ENCODE measurements at regions not wholly inside any gene's neighbourhood (a gene's known extent, or its start where the extent isn't known, plus 50 kb on each side); places are given as distances from the start of the nearest gene placed in this dataset.

- no peak overlapping the region for H3K27ac ChIP-seq (ENCODE audit: low read depth in 2 of 2, low read length in 1 of 2)
- H3K9me3 ChIP-seq (ENCODE audit: control insufficient read depth in 2 of 2, insufficient read depth in 1 of 2, low read depth in 1 of 2, low read length in 1 of 2), result no peaks in the 10 kb centered on the region
- 51 to 72% methylated on average over 1 of the region's 1 CpG for WGBS, 2 donors
- H3K4me3 ChIP-seq (ENCODE audit: low read depth in 1 of 2, low read length in 2 of 2), result no peak overlapping the region
- H3K36me3 ChIP-seq (ENCODE audit: control insufficient read depth in 2 of 2, insufficient read depth in 2 of 2, low read length in 1 of 2), result no peaks in the 10 kb centered on the region
- H3K27me3 ChIP-seq (ENCODE audit: control insufficient read depth in 1 of 2, insufficient read depth in 2 of 2, low read length in 2 of 2), result no peaks in the 10 kb centered on the region
- H3K4me1 ChIP-seq (ENCODE audit: control insufficient read depth in 2 of 2, insufficient read depth in 2 of 2, low read length in 1 of 2), result no peaks in the 10 kb centered on the region
Measured at GRCh38 chr6:93916716-93917115, 497.4 kb upstream of the EPHA7 start.

DNA sequence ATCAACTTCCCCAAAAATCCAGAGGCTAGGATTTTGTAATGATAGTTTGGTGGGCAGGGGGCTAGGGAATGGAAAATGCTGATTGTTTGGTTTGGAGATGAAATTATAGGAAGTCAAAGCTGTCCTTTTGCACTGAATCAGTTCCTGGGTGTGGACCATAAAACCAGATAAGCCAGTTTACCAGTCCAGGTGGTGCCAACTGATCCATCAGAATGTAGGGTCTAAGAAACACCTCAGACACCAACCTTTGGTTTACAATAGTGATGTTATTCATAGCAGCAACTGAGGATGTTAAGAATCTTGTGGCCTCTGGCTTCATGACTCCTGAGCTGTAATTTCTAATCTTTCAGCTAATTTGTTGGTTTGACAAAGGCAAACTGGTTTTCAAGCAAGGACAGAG, 496.6 kb upstream of the EPHA7 start:
- no peaks in the 10 kb centered on the region for H3K36me3 ChIP-seq (ENCODE audit: control insufficient read depth in 2 of 2, insufficient read depth in 2 of 2, low read length in 1 of 2)
- H3K27me3 ChIP-seq (ENCODE audit: control insufficient read depth in 1 of 2, insufficient read depth in 2 of 2, low read length in 2 of 2), result no peaks in the 10 kb centered on the region
- H3K4me3 ChIP-seq (ENCODE audit: low read depth in 1 of 2, low read length in 2 of 2), result no peak overlapping the region

DNA sequence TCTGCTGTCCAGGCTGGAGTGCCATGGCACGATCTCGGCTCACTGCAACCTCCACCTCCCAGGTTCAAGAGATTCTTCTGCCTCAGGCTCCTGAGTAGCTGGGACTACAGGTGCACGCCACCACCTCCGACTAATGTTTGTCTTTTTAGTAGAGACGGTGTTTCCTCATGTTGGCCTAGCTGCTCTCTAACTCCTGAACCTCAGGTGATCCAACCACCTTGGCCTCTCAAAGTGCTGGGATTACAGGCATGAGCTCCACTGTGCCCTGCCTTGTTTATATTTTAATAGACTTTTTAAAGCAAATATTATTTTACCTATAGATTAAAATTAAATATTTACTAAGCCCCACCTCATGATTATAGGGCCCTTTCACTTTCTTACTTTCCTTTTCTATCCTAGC, 483.2 kb upstream of the EPHA7 start:
- WGBS, 2 donors, result 89 to 94% methylated on average over 5 of the region's 5 CpGs
- H3K4me3 ChIP-seq (ENCODE audit: low read depth in 1 of 2, low read length in 2 of 2), result no peak overlapping the region
- H3K27ac ChIP-seq (ENCODE audit: low read depth in 2 of 2, low read length in 1 of 2), result no peak overlapping the region
- no peaks in the 10 kb centered on the region for H3K4me1 ChIP-seq (ENCODE audit: control insufficient read depth in 2 of 2, insufficient read depth in 2 of 2, low read length in 1 of 2)
- H3K9me3 ChIP-seq (ENCODE audit: control insufficient read depth in 2 of 2, insufficient read depth in 1 of 2, low read depth in 1 of 2, low read length in 1 of 2), result peaks cover 0 to 3% of the 10 kb centered on the region in 2 donors
- no peaks in the 10 kb centered on the region for H3K36me3 ChIP-seq (ENCODE audit: control insufficient read depth in 2 of 2, insufficient read depth in 2 of 2, low read length in 1 of 2)
- no peaks in the 10 kb centered on the region for H3K27me3 ChIP-seq (ENCODE audit: control insufficient read depth in 1 of 2, insufficient read depth in 2 of 2, low read length in 2 of 2)

More for the DNA sequence above, 496.6 kb upstream of the EPHA7 start:
- H3K4me1 ChIP-seq (ENCODE audit: control insufficient read depth in 2 of 2, insufficient read depth in 2 of 2, low read length in 1 of 2), result no peaks in the 10 kb centered on the region
- H3K9me3 ChIP-seq (ENCODE audit: control insufficient read depth in 2 of 2, insufficient read depth in 1 of 2, low read depth in 1 of 2, low read length in 1 of 2), result no peaks in the 10 kb centered on the region
- H3K27ac ChIP-seq (ENCODE audit: low read depth in 2 of 2, low read length in 1 of 2), result no peak overlapping the region

- peaks cover 0 to 3% of the 10 kb centered on the region in 2 donors for H3K9me3 ChIP-seq (ENCODE audit: control insufficient read depth in 2 of 2, insufficient read depth in 1 of 2, low read depth in 1 of 2, low read length in 1 of 2)
- H3K36me3 ChIP-seq (ENCODE audit: control insufficient read depth in 2 of 2, insufficient read depth in 2 of 2, low read length in 1 of 2), result no peaks in the 10 kb centered on the region
- no peak overlapping the region for H3K27ac ChIP-seq (ENCODE audit: low read depth in 2 of 2, low read length in 1 of 2)
- H3K27me3 ChIP-seq (ENCODE audit: control insufficient read depth in 1 of 2, insufficient read depth in 2 of 2, low read length in 2 of 2), result no peaks in the 10 kb centered on the region
- no peaks in the 10 kb centered on the region for H3K4me1 ChIP-seq (ENCODE audit: control insufficient read depth in 2 of 2, insufficient read depth in 2 of 2, low read length in 1 of 2)
- H3K4me3 ChIP-seq (ENCODE audit: low read depth in 1 of 2, low read length in 2 of 2), result no peak overlapping the region
Measured at GRCh38 chr6:93900142-93900541, 480.8 kb upstream of the EPHA7 start.

DNA sequence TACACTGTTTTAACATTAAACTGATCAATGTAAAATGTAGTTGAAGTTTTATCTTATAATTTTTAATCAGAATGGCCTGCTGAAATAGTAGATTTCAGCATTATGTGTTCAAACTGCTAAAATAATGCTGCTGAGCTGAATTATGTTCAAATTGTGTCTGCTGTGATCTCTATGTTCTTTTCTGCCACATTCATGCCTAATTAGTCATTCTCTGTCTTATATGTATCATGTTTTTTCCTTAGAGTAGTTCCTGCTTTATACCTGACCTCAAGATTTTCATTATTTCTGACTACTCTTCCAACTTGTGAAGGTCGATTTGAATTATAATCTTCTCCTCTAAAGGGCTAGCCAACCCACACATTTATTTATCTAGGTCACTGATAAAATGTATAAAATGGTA, 476.7 kb upstream of the EPHA7 start:
- Histone ChIP-seq H3K27ac (ENCODE audit: low read depth in 2 of 2, low read length in 1 of 2) (no peak overlapping the region), H3K36me3 (ENCODE audit: control insufficient read depth in 2 of 2, insufficient read depth in 2 of 2, low read length in 1 of 2) (no peaks in the 10 kb centered on the region), H3K9me3 (ENCODE audit: control insufficient read depth in 2 of 2, insufficient read depth in 1 of 2, low read depth in 1 of 2, low read length in 1 of 2) (no peaks in the 10 kb centered on the region), H3K4me3 (ENCODE audit: low read depth in 1 of 2, low read length in 2 of 2) (no peak overlapping the region), H3K4me1 (ENCODE audit: control insufficient read depth in 2 of 2, insufficient read depth in 2 of 2, low read length in 1 of 2) (no peaks in the 10 kb centered on the region), H3K27me3 (ENCODE audit: control insufficient read depth in 1 of 2, insufficient read depth in 2 of 2, low read length in 2 of 2) (no peaks in the 10 kb centered on the region)
- WGBS, 2 donors, result 59 to 66% methylated on average over 1 of the region's 1 CpG

DNA sequence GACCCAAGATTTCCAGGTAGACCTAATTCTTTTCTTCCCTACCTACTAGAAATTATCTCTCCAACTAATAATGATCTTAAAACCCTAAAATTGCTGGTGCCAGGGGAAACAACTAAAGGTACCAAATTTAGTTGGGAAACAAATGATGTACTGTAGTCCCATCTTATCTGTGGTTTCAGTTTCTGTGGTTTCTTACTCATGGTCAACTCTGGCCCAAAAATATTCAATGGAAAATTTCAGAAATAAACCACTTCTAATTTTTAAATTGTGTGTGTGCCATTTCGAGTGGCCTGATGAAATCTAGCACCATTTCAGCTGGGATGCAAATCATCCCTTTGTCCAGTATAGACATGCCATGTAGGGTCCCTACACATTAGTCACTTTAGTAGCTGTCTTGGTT, 475.2 kb upstream of the EPHA7 start:
- 46 to 65% methylated on average over 1 of the region's 1 CpG for WGBS, 2 donors

DNA sequence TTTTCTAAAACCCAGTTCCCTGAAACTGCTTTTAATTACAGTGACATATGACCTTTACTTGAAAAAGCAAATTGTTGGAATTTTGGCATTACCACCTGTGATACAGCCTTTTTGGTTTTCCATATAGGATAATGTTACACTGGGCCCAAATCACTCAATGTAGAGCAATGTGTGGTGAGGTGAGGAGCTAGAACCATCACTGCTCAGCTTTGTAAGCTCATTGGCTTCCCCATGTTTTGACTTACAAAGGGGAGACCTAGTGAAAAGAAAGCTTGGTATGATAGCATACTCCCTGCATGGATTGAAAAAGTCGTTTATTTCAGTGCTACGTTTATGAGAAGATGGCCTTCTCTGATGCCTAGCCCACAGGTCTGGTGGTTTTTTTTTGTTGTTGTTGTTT, 470.4 kb upstream of the EPHA7 start:
- 81 to 85% methylated on average over 2 of the region's 2 CpGs for WGBS, 2 donors
- no peaks in the 10 kb centered on the region for H3K9me3 ChIP-seq (ENCODE audit: control insufficient read depth in 2 of 2, insufficient read depth in 1 of 2, low read depth in 1 of 2, low read length in 1 of 2)
- H3K4me1 ChIP-seq (ENCODE audit: control insufficient read depth in 2 of 2, insufficient read depth in 2 of 2, low read length in 1 of 2), result no peaks in the 10 kb centered on the region
- no peak overlapping the region for H3K27ac ChIP-seq (ENCODE audit: low read depth in 2 of 2, low read length in 1 of 2)
- no peaks in the 10 kb centered on the region for H3K27me3 ChIP-seq (ENCODE audit: control insufficient read depth in 1 of 2, insufficient read depth in 2 of 2, low read length in 2 of 2)
- no peaks in the 10 kb centered on the region for H3K36me3 ChIP-seq (ENCODE audit: control insufficient read depth in 2 of 2, insufficient read depth in 2 of 2, low read length in 1 of 2)
- H3K4me3 ChIP-seq (ENCODE audit: low read depth in 1 of 2, low read length in 2 of 2), result no peak overlapping the region

More for the DNA sequence above, 475.2 kb upstream of the EPHA7 start:
- H3K4me1 ChIP-seq (ENCODE audit: control insufficient read depth in 2 of 2, insufficient read depth in 2 of 2, low read length in 1 of 2), result no peaks in the 10 kb centered on the region
- no peak overlapping the region for H3K27ac ChIP-seq (ENCODE audit: low read depth in 2 of 2, low read length in 1 of 2)
- no peak overlapping the region for H3K4me3 ChIP-seq (ENCODE audit: low read depth in 1 of 2, low read length in 2 of 2)
- no peaks in the 10 kb centered on the region for H3K27me3 ChIP-seq (ENCODE audit: control insufficient read depth in 1 of 2, insufficient read depth in 2 of 2, low read length in 2 of 2)
- no peaks in the 10 kb centered on the region for H3K36me3 ChIP-seq (ENCODE audit: control insufficient read depth in 2 of 2, insufficient read depth in 2 of 2, low read length in 1 of 2)
- H3K9me3 ChIP-seq (ENCODE audit: control insufficient read depth in 2 of 2, insufficient read depth in 1 of 2, low read depth in 1 of 2, low read length in 1 of 2), result no peaks in the 10 kb centered on the region

DNA sequence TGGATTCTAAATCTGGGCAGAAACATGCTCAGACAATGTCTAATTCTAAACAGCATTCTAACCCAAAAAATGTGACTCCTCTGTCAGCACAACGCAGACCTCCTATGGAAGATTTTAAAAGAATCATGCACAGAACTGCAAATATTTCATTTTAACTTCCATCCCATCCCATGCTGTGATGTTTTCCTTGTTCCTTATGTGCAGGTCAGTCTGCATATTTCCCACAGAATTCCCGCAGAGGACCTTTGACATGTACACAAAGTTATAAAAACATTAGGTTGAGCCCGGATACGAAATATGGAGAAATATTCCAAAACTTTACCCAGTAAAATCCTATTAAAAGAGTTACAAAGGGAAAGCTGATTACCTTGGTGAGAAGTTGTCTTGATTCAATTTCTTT, 467.1 kb upstream of the EPHA7 start:
- Histone ChIP-seq H3K27ac (ENCODE audit: low read depth in 2 of 2, low read length in 1 of 2) (no peak overlapping the region), H3K36me3 (ENCODE audit: control insufficient read depth in 2 of 2, insufficient read depth in 2 of 2, low read length in 1 of 2) (no peaks in the 10 kb centered on the region), H3K27me3 (ENCODE audit: control insufficient read depth in 1 of 2, insufficient read depth in 2 of 2, low read length in 2 of 2) (no peaks in the 10 kb centered on the region), H3K9me3 (ENCODE audit: control insufficient read depth in 2 of 2, insufficient read depth in 1 of 2, low read depth in 1 of 2, low read length in 1 of 2) (no peaks in the 10 kb centered on the region), H3K4me3 (ENCODE audit: low read depth in 1 of 2, low read length in 2 of 2) (no peak overlapping the region), H3K4me1 (ENCODE audit: control insufficient read depth in 2 of 2, insufficient read depth in 2 of 2, low read length in 1 of 2) (no peaks in the 10 kb centered on the region)
- WGBS, 2 donors, result 80 to 82% methylated on average over 4 of the region's 4 CpGs

DNA sequence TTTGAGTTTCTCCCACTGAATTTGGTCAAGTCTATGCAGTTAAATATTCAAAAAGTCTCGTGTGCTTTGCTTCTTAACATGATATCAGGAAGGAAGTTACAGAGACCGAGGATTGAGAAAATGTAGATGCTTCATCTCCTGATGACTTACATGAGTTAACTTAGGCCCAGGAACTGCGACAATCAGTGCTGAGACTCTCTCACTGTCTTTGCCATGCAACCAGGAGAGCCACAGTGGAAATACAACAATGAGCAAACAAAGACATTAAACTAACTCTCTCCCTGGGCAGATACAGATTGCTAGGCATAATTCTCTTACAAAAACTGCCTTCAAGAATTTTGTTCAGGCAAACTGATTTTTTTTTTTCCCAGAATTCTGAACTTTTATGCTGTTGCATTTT, 440.6 kb upstream of the EPHA7 start:
- no peak overlapping the region for H3K4me3 ChIP-seq (ENCODE audit: low read depth in 1 of 2, low read length in 2 of 2)
- no peaks in the 10 kb centered on the region for H3K27me3 ChIP-seq (ENCODE audit: control insufficient read depth in 1 of 2, insufficient read depth in 2 of 2, low read length in 2 of 2)
- H3K36me3 ChIP-seq (ENCODE audit: control insufficient read depth in 2 of 2, insufficient read depth in 2 of 2, low read length in 1 of 2), result no peaks in the 10 kb centered on the region
- WGBS, 2 donors, result 60% methylated on average over 3 of the region's 3 CpGs
- H3K4me1 ChIP-seq (ENCODE audit: control insufficient read depth in 2 of 2, insufficient read depth in 2 of 2, low read length in 1 of 2), result no peaks in the 10 kb centered on the region
- no peaks in the 10 kb centered on the region for H3K9me3 ChIP-seq (ENCODE audit: control insufficient read depth in 2 of 2, insufficient read depth in 1 of 2, low read depth in 1 of 2, low read length in 1 of 2)
- H3K27ac ChIP-seq (ENCODE audit: low read depth in 2 of 2, low read length in 1 of 2), result no peak overlapping the region

GRCh38 chr6:93858213-93858612, 438.9 kb upstream of the EPHA7 start:
- peaks cover 0 to 3% of the 10 kb centered on the region in 2 donors for H3K9me3 ChIP-seq (ENCODE audit: control insufficient read depth in 2 of 2, insufficient read depth in 1 of 2, low read depth in 1 of 2, low read length in 1 of 2)
- H3K27me3 ChIP-seq (ENCODE audit: control insufficient read depth in 1 of 2, insufficient read depth in 2 of 2, low read length in 2 of 2), result no peaks in the 10 kb centered on the region
- no peaks in the 10 kb centered on the region for H3K4me1 ChIP-seq (ENCODE audit: control insufficient read depth in 2 of 2, insufficient read depth in 2 of 2, low read length in 1 of 2)
- WGBS, 2 donors, result 88% methylated on average over 2 of the region's 2 CpGs
- H3K4me3 ChIP-seq (ENCODE audit: low read depth in 1 of 2, low read length in 2 of 2), result no peak overlapping the region
- H3K27ac ChIP-seq (ENCODE audit: low read depth in 2 of 2, low read length in 1 of 2), result no peak overlapping the region
- H3K36me3 ChIP-seq (ENCODE audit: control insufficient read depth in 2 of 2, insufficient read depth in 2 of 2, low read length in 1 of 2), result no peaks in the 10 kb centered on the region

Measured in esophagus (tissue), 2 donors.